GM12892 (cell line): ENCODE measurements at regions not wholly inside any gene's neighbourhood (a gene's known extent, or its start where the extent isn't known, plus 50 kb on each side); places are given as distances from the start of the nearest gene placed in this dataset.

Source experiments
- DNase-seq: peaks from one replicate; pipeline ENCODE4 v3.0.0; 2011; ENCODE audit not compliant: insufficient read length
- FAIRE-seq: peaks from 2 replicates; lab custom pipeline; 2011; peaks lifted over from hg19 to GRCh38; lab: Jason Lieb, UNC
- POLR2A ChIP-seq: IDR thresholded peaks from 2 replicates; pipeline ENCODE4 v1.6.1; 2011; ENCODE audit warnings: low read depth, low read length, control low read depth
- POLR2AphosphoS5 ChIP-seq: IDR thresholded peaks from 2 replicates; pipeline ENCODE4 v1.6.1; 2011; ENCODE audit warnings: low read depth, low read length, control low read depth
- TAF1 ChIP-seq: IDR thresholded peaks from 2 replicates; pipeline ENCODE4 v1.6.1; 2011; ENCODE audit warnings: low read depth, mild to moderate bottlenecking, control low read depth, low read length, borderline replicate concordance

DNA sequence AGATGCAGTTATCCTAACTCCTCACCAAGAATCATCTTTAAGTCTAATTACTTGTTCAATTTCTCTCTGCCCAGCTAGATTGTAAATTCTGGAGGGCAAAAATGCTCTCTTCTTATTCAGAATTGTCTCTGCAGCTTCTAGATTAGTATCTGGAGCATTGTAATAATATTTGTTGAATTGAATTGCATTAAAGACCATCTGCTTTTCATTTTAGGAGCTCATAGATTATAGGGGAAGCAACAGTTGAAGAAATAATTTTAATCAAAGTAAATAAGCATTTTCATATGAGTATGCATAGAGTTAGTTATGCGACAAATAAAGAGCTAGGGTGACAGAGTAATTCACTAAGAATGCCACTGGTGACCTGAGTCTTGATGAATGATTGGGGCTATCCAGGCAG lies 222.8 kb downstream of the SPRY2 start:
- TF ChIP-seq POLR2A: no peak
- TF ChIP-seq TAF1: no peak
- TF ChIP-seq POLR2AphosphoS5: no peak
- DNase-seq (no peak), FAIRE-seq (no peak)

DNA sequence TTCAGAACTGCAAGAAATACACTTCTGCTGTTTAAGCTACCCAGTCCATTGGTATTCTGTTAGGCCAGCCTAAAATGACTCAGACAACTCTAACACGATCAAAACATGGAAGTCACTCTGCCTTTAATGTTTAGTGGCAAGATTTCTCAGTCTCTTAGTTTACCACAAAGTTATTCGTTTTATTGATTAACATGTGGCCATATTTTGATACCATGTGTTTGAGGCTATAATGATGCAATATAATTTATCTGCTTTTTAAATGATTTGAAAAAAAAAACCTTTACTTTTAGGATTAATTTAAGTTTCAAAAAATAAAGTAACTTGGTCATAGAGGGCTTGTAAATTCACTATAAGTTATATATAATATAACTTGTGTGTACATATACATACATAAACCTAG lies 223.4 kb downstream of the SPRY2 start:
- FAIRE-seq (no peak), DNase-seq (no peak)
- TF ChIP-seq TAF1: no peak
- TF ChIP-seq POLR2A: no peak
- TF ChIP-seq POLR2AphosphoS5: no peak

DNA sequence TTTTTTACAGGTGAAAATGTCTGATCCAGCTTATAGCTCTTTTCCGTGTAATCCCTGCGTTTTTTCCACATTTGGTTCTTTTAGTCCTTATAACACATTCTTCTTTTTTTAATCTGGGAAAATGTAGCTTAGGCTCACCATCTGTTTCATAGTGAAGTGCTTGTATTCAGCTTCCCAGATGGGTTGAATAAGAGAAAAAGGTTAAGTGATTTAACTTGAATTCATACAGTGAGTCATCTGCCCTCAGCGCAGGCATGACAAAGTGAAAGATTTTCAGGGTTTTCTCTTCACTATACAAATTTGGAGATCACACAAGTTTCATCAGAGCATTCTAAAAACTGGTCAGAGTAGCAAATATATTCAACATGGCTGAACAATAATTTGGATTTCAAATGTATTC lies 224.8 kb downstream of the SPRY2 start:
- DNase-seq: no peak
- FAIRE-seq: no peak
- TF ChIP-seq POLR2A (no peak), TAF1 (no peak), POLR2AphosphoS5 (no peak)

DNA sequence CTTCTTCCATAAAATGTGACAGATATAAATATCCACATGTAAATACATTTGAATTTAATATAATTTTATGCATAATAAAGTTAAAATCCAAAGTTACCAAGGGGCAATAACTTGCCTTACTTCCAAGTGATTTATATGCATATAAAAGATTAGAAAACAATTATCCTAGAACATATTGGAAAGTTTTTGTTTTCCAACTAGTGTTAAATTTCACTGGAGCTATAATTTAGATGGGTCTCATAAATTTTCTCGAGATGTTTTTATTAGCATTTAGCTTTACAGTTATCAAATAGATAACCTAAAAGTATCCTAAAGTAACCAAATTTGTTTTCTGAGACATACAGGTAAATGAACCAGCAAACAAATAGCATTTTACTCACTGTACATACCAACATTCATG lies 225.3 kb downstream of the SPRY2 start:
- FAIRE-seq (no peak), DNase-seq (no peak)
- no peak for TF ChIP-seq POLR2AphosphoS5
- no peak for TF ChIP-seq POLR2A
- TF ChIP-seq TAF1: no peak

DNA sequence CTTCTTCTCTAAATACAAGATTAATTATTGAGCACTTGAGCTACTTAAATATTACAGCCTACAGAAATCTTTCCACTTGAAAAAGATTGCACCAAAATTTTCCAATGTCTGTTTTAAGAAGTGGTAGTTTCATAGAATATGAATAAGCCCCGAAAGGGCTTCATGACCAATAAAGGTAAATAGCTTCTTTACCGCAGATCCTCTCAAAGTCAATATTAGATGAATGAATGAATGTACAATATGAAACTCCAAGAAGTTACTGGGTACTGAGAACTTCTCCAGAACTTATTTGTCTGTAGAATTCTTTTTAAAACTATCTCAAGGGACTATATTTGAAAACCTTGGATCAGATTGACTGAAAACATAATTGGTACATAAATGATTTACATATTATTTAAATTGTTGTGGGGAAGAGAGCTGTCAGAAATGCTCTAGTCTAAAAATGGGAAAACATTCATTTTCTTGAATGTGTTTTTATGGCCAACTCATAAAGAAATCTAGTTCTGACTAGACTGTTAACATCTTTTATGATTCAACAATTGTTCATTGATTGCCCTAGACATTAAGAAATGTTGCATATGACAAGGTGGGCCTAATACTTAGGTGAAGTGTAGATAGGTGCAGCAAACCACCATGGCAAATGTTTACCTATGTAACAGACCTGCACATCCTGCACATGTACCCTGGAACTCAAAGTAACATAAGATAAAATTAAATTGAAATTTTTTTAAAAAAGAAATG lies 227.0 kb downstream of the SPRY2 start:
- DNase-seq (no peak), FAIRE-seq (no peak)
- TF ChIP-seq POLR2A (no peak), TAF1 (no peak), POLR2AphosphoS5 (no peak)

DNA sequence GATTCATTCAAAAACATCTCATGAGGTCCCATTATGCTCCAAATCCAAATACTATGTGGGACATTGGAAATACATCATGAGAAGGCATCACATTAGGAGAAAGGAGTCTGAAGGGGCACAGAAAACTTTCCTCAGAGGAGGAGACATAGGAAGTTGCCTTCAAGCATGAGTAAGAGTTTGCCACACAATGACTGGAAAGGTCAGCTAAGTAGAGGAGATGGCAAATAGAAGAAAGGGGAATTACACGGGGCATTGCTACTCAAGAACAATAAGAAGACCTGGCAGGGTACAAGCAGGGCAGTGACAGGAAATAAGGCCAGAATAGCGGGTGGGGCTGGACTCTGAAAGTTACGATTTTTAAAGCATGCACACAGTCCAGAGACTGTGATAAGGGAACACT lies 231.6 kb downstream of the SPRY2 start:
- DNase-seq (no peak), FAIRE-seq (no peak)
- no peak for TF ChIP-seq TAF1
- TF ChIP-seq POLR2AphosphoS5: no peak
- no peak for TF ChIP-seq POLR2A

DNA sequence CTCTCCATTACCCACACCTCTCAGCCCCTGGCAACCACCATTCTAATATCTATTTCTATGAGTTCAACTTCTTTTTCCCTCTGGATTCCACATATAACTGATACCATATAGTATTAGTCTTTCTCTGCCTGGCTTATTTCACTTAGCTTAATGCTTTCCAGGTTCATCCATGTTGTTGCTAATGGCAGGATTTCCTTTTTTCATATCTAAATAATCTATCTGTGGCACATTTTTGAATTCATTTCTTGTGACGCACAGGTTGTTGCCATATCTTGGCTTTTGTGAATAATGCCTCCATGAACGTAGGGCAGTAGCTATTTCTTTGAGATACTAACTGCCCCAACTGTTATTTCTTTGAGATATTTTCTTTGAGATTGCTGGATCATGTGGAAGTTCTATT lies 235.6 kb downstream of the SPRY2 start:
- DNase-seq (no peak), FAIRE-seq (no peak)
- no peak for TF ChIP-seq POLR2AphosphoS5
- no peak for TF ChIP-seq POLR2A
- TF ChIP-seq TAF1: no peak

DNA sequence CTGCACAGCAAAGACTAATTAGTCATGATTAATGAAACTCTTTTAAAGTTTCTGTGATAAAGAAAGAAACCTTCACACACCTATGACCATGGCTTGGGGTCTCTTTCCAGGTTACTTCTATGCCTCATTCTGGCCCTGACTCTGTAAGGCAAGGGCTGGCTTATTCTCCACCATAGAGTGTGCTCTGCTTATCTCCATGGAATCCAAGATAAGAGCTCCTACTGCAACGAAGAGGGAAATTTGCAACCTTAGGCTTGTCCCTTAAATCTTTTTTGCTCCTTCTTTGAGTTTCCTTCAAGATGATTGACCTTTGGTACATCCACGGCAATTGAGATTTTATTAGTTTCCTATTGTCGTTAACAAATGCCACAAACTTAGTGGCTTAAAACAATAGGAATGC lies 239.9 kb downstream of the SPRY2 start:
- no peak for TF ChIP-seq TAF1
- no peak for TF ChIP-seq POLR2AphosphoS5
- TF ChIP-seq POLR2A: no peak
- DNase-seq: no peak
- FAIRE-seq: no peak

DNA sequence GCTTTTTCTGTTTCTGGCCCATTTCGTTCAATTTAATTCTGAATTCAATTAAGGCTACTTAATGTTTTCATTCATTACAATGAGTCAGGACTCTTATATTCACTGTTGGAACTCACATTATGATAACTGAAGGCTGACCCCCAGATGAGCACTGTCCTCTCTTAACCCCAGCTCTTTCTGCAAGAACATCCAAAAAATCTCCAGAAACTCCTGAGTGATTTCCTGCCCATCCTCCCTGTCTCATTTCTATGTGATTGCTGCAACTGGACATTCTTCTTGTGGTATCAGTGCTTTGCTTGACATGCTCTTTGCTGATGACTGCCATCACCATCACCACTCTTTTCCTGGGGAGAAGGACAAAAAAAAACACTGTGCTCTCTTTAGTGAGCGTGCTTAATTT lies 240.3 kb downstream of the SPRY2 start:
- TF ChIP-seq POLR2A (no peak), TAF1 (no peak), POLR2AphosphoS5 (no peak)
- DNase-seq (no peak), FAIRE-seq (no peak)

DNA sequence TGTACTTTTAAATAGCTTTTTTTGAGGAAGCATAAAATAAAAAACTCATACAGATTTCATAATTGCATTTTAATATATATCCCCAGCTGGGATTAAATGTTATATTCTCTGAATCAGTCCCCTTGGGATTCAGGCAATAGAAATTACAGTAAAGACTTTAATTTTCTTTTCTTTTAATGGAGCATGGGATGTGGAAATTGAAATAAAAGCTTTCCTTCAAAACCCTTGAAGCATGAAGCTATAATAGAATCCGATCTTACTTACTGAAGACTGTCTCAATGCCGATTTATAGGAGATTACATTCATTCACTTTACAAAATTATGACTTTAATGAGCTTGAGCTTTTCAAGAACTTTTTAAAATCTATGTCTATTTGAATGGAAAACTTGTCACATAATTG lies 243.4 kb downstream of the SPRY2 start:
- FAIRE-seq (no peak), DNase-seq (no peak)
- TF ChIP-seq POLR2AphosphoS5 (no peak), TAF1 (no peak), POLR2A (no peak)

DNA sequence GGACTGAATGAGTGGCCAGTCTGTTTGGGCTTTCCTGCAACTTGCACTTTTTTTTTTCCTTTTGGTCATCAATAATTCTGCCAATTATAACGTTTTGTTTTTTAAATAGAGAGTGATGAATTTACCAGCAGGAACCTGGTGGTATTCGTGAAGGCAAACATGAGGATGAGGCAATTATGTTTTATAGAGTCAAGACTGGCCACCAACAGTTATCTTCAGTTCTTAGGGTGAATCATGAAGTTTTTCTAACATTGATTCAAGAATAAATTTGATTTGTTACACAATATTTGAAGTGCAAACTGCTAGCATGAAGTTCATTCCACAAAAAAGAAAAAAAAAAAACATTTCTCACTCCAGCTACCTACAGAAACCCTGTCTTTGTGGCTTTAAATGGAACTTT lies 244.5 kb downstream of the SPRY2 start:
- no peak for TF ChIP-seq TAF1
- no peak for TF ChIP-seq POLR2A
- TF ChIP-seq POLR2AphosphoS5: no peak
- no peak for DNase-seq
- FAIRE-seq: no peak

DNA sequence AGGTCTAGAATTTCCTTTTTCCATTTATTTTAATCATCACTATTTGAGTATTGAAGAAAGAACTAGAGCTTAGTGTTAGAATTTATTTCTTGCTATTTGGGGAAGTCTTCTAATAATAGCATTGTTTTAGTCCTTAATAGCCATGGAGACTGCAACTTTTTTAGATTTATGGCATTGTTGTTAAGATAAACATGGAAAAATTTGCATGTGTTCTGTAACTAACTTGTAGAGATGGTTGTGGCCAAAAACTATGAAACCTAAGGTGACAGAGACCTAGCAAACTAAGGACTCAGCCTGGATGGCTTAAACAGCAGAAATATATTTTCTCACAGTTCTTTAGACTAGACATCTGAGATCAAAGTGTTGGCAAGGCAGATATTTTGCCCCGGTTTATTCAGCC lies 246.4 kb downstream of the SPRY2 start:
- TF ChIP-seq POLR2A (no peak), TAF1 (no peak), POLR2AphosphoS5 (no peak)
- no peak for DNase-seq
- FAIRE-seq: no peak
